ENCODE measurements at regions not wholly inside any gene's neighbourhood (a gene's known extent, or its start where the extent isn't known, plus 50 kb on each side); places are given as distances from the start of the nearest gene placed in this dataset.

DNA sequence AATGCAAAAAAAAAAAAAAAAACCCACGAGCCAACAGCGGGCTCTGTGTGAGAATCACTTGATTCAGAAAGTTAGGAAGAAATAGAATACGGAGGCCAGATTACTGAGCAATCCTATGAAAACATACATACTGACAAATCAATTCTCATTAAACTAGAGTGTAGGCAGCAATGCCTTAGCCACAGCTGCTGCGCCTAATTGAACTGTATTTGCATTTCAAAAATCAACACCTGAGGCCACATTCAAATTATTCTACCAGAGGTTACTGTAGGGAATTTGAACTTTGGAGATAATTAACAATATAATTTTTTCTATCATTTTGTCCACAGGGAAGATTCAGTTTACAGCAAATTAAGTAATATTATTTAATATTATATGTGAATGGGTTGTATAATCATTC lies 138.4 kb upstream of the PLD5 start:
- TF ChIP-seq RNF2 (IDR thresholded peaks at IDR 0.05; ENCODE audit: borderline replicate concordance, low read depth, low read length, missing control alignments, poor library complexity, severe bottlenecking) (no peak), POLR2A (IDR thresholded peaks at IDR 0.05; ENCODE audit: control extremely low read depth in 1 of 2, low read depth in 2 of 2, low read length in 2 of 2) (no peak), POLR2AphosphoS5 (IDR thresholded peaks at IDR 0.05; ENCODE audit: low read depth, low read length) (no peak), CEBPB (IDR thresholded peaks at IDR 0.05; ENCODE audit: low read depth, low read length) (no peak), GABPA (IDR thresholded peaks at IDR 0.05; ENCODE audit: borderline replicate concordance, insufficient read depth, low read length) (no peak), EP300 (IDR thresholded peaks at IDR 0.05; ENCODE audit: borderline replicate concordance in 1 of 2, low read depth in 2 of 2, low read length in 2 of 2) (no peak), CHD2 (IDR thresholded peaks at IDR 0.05; ENCODE audit: low read length) (no peak), EZH2 (IDR thresholded peaks at IDR 0.05; ENCODE audit: low read depth, low read length, severe bottlenecking) (no peak), KDM5A (IDR thresholded peaks at IDR 0.05; ENCODE audit: low read length) (no peak), JUN (IDR thresholded peaks at IDR 0.05; ENCODE audit: low read depth, low read length) (no peak), SP1 (IDR thresholded peaks at IDR 0.05; ENCODE audit: low read depth, low read length) (no peak), CREB1 (IDR thresholded peaks at IDR 0.05) (no peak)
- TF ChIP-seq, protein P1, sequence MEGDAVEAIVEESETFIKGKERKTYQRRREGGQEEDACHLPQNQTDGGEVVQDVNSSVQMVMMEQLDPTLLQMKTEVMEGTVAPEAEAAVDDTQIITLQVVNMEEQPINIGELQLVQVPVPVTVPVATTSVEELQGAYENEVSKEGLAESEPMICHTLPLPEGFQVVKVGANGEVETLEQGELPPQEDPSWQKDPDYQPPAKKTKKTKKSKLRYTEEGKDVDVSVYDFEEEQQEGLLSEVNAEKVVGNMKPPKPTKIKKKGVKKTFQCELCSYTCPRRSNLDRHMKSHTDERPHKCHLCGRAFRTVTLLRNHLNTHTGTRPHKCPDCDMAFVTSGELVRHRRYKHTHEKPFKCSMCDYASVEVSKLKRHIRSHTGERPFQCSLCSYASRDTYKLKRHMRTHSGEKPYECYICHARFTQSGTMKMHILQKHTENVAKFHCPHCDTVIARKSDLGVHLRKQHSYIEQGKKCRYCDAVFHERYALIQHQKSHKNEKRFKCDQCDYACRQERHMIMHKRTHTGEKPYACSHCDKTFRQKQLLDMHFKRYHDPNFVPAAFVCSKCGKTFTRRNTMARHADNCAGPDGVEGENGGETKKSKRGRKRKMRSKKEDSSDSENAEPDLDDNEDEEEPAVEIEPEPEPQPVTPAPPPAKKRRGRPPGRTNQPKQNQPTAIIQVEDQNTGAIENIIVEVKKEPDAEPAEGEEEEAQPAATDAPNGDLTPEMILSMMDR (IDR thresholded peaks at IDR 0.05; ENCODE audit: control extremely low read depth in 1 of 3, insufficient read depth in 1 of 3, low read depth in 1 of 3, low read length in 3 of 3): no peak
